ENCODE measurements at regions not wholly inside any gene's neighbourhood (a gene's known extent, or its start where the extent isn't known, plus 50 kb on each side); places are given as distances from the start of the nearest gene placed in this dataset.
"Not testable (repeated sequence)": the region's sequence is repeated elsewhere in the genome, so short reads cannot be mapped to it uniquely, and the experiment has no call there.

DNA sequence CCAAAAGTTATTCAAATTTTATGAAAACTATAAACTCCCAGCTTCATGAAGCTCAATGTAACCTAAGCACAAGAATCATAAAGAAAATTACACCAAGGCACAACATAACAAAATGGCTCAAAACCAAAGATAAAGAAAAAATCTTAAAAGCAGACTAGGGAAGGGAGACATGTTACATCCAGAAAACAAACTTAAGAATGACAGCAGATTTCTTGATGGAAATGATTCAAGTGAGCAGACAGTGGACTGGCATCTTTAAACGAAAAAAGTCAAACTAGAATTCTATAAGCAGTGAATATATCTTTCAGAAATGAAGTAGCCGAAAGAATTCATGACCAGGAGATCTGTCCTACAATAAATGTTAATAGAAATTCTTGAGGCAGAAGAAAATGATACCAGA, 75.6 kb downstream of the SHANK2 start:
- TF ChIP-seq, protein P1, sequence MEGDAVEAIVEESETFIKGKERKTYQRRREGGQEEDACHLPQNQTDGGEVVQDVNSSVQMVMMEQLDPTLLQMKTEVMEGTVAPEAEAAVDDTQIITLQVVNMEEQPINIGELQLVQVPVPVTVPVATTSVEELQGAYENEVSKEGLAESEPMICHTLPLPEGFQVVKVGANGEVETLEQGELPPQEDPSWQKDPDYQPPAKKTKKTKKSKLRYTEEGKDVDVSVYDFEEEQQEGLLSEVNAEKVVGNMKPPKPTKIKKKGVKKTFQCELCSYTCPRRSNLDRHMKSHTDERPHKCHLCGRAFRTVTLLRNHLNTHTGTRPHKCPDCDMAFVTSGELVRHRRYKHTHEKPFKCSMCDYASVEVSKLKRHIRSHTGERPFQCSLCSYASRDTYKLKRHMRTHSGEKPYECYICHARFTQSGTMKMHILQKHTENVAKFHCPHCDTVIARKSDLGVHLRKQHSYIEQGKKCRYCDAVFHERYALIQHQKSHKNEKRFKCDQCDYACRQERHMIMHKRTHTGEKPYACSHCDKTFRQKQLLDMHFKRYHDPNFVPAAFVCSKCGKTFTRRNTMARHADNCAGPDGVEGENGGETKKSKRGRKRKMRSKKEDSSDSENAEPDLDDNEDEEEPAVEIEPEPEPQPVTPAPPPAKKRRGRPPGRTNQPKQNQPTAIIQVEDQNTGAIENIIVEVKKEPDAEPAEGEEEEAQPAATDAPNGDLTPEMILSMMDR (IDR thresholded peaks at IDR 0.05; ENCODE audit: insufficient read depth, low read depth, low read length, missing control alignments): no peak
- no peak overlapping the region for H3K4me3 ChIP-seq (ENCODE audit: low read depth, low read length)
- no peak for DNase-seq (ENCODE audit: low read depth)

DNA sequence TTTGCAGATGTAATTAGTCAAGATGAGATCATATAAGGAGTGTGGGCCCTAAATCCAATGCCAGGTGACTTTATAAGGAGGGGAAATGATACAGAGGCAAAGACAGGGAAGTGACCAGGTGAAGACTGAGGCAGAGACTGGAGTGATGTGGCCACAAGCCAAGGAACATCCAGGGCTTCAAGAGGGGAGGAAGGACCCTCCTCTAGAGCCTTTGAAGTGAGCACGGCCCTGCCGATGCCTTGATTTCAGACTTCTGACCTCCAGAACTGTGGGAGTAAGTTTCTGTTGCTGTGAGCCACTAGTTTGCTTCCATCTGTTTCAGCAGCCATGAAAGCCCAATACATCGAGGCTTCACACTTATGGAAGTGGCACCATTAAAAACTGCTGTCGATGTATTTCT, 78.7 kb downstream of the SHANK2 start:
- DNase-seq (ENCODE audit: low read depth): no peak
- TF ChIP-seq, protein P1 (IDR thresholded peaks at IDR 0.05; ENCODE audit: insufficient read depth, low read depth, low read length, missing control alignments): no peak
- no peak overlapping the region for H3K4me3 ChIP-seq (ENCODE audit: low read depth, low read length)

DNA sequence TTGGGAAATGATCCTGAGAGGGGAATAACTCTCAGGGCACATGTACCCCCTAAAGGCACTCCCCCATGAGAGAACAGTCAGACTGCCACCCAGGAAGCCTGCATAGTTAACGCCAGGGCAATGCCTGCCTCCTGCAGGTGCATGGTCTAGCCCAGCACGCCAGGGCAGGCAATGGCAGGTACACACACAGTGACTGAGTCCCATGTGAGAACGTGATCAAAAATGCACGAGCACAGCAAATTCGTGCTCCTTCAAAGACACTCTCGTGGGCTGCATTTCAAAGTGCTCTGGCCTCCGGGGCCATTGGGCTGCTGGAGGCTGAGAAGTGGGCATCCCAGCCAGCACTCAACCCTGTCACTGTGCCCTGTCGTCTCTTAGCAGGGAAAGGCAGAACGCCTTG, 79.7 kb downstream of the SHANK2 start:
- H3K4me3 ChIP-seq (ENCODE audit: low read depth, low read length): no peak overlapping the region
- TF ChIP-seq, protein P1 (IDR thresholded peaks at IDR 0.05; ENCODE audit: insufficient read depth, low read depth, low read length, missing control alignments): no peak
- DNase-seq (ENCODE audit: low read depth): no peak

DNA sequence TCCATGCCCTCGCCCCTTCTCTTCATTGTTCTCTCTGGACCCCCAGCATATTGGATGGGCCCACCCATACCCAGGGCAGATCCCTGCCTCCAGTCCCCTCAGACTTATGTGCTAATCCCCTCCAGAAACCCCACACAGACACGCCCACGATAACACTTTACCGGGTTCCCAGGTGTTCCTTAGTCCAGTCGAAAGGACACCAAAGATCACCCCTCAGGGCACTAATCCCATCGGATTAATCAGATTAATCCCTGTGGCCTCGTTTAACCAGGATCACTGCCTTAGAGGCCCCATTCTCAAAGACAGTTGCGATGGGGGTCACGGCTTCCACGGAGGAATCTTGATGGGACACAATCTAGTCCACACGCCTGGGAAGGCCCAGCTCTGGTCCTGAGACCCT, 80.8 kb downstream of the SHANK2 start:
- TF ChIP-seq, protein P1 (IDR thresholded peaks at IDR 0.05; ENCODE audit: insufficient read depth, low read depth, low read length, missing control alignments): no peak
- no peak overlapping the region for H3K4me3 ChIP-seq (ENCODE audit: low read depth, low read length)
- DNase-seq (ENCODE audit: low read depth): no peak

DNA sequence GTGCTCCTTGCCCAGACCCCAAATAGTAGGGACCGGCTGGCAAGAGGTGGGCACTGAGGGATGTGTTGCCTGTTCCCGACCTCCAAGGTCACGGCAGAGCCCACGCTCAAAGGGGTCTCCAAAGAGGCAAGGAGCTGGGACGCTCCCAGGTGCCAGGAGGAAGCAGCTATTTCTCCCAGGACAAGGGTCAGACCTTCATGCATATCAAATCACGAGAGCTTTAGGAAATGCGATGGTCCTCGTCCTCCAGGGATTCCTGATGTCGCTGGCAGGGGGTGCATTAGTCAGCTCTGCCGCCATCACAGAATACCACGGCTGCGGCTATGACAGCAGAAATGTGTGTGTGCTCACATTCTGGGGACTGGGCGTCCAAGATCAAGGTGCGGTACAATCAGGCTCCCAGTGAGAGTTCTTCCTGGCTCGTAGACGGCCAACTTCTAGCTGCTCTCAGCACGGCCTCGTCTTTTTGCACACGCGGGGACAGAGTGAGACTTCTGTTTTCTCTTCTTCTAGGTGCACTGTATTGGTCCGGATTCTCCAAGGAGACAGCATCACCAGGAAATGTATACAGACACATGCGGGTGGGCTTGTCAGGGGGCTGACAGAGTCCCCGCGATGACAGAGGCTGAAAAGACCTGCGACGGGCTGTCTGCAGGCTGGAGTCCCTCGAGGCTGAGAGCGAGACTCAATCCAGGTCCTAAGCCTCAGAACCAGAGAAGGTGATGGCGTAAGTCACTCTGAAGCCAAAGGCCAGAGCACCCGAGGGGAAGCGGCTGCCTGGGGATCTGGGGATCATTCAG, 81.6 kb downstream of the SHANK2 start:
- DNase-seq (ENCODE audit: low read depth): no peak
- TF ChIP-seq, protein P1 (IDR thresholded peaks at IDR 0.05; ENCODE audit: insufficient read depth, low read depth, low read length, missing control alignments): no peak
- no peak overlapping the region for H3K4me3 ChIP-seq (ENCODE audit: low read depth, low read length)

DNA sequence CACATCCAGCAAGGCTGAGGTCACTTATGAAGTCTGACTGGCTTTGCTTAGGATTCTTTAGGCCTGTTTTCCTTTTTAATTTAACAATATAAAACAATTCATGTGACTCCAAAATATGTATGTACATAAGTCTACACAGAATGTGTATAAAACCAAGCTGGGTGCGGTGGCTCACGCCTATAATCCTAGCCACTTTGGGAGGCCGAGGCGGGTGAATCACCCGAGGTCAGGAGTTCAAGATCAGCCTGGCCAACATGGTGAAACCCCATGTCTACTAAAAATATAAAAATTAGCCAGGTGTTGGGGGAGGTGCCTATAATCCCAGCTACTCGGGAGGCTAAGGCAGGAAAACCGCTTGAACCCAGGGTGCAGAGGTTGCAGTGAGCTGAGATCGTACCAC, 83.1 kb downstream of the SHANK2 start:
- no peak overlapping the region for H3K4me3 ChIP-seq (ENCODE audit: low read depth, low read length)
- no peak for DNase-seq (ENCODE audit: low read depth)
- TF ChIP-seq, protein P1 (IDR thresholded peaks at IDR 0.05; ENCODE audit: insufficient read depth, low read depth, low read length, missing control alignments): no peak

DNA sequence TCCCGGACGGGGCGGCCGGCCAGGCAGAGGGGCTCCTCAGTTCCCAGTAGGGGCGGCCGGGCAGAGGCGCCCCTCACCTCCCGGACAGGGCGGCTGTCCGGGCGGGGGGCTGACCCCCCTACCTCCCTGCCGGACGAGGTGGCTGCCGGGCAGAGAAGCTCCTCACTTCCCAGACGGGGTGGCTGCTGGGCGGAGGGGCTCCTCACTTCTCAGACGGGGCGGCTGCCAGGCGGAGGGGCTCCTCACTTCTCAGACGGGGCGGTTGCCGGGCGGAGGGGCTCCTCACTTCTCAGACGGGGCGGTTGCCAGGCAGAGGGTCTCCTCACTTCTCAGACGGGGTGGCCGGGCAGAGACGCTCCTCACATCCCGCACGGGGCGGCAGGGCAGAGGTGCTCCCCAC, 84.6 kb downstream of the SHANK2 start:
- not testable (repeated sequence) for DNase-seq (ENCODE audit: low read depth); H3K4me3 ChIP-seq (ENCODE audit: low read depth, low read length)
